GM12874 (cell line): ENCODE measurements at regions not wholly inside any gene's neighbourhood (a gene's known extent, or its start where the extent isn't known, plus 50 kb on each side); places are given as distances from the start of the nearest gene placed in this dataset.
A peak's percentile ranks its signal among the peaks of the same experiment; 100 is the strongest.

ENCODE experiments used
- CTCF ChIP-seq: IDR thresholded peaks from 2 replicates; pipeline ENCODE4 v1.5.1; 2011; ENCODE audit warnings: low read depth, mild to moderate bottlenecking, control low read depth, low read length, moderate library complexity; ENCODE audit not compliant: insufficient read depth

- TF ChIP-seq CTCF, result no peak
Measured at GRCh38 chr4:163747293-163747692, 252.8 kb downstream of the TMA16 start.

GRCh38 chr4:163747886-163748285 is 253.4 kb downstream of the TMA16 start:
- no peak for TF ChIP-seq CTCF

- TF ChIP-seq CTCF, result no peak
Measured at GRCh38 chr4:163748449-163748848, 254.0 kb downstream of the TMA16 start.

GRCh38 chr4:163755013-163755412 is 260.5 kb downstream of the TMA16 start:
- TF ChIP-seq CTCF, result peak; percentile 41; the same call in 1 of the 2 replicates

- no peak for TF ChIP-seq CTCF
Measured at GRCh38 chr4:163757219-163757618, 262.7 kb downstream of the TMA16 start.

- no peak for TF ChIP-seq CTCF
Measured at GRCh38 chr4:163758032-163758431, 263.5 kb downstream of the TMA16 start.

GRCh38 chr4:163762741-163763140 is 268.3 kb downstream of the TMA16 start:
- no peak for TF ChIP-seq CTCF

- no peak for TF ChIP-seq CTCF
Measured at GRCh38 chr4:163764569-163764968, 270.1 kb downstream of the TMA16 start.
